Large intestine (tissue), 3 donors: ENCODE measurements at regions not wholly inside any gene's neighbourhood (a gene's known extent, or its start where the extent isn't known, plus 50 kb on each side); places are given as distances from the start of the nearest gene placed in this dataset.

Source experiments
- DNase-seq, 2 donors: peaks; one replicate each; pipeline versions ENCODE4 v3.0.0 to v3.0.0-alpha.2; 2013
- H3K27ac ChIP-seq: one replicate; pipeline ENCODE4 v1.5.1; 2013; ENCODE audit warnings: low read length
- H3K27me3 ChIP-seq: 2 replicates; pipeline ENCODE4 v1.6.1; 2013; ENCODE audit warnings: low read length; ENCODE audit not compliant: control insufficient read depth, insufficient read depth
- H3K36me3 ChIP-seq: 2 replicates; pipeline ENCODE4 v1.6.1; 2013; ENCODE audit warnings: low read length; ENCODE audit not compliant: control insufficient read depth, insufficient read depth
- H3K4me1 ChIP-seq: one replicate; pipeline ENCODE4 v1.6.1; 2013; ENCODE audit warnings: low read length; ENCODE audit not compliant: control insufficient read depth, insufficient read depth
- H3K4me3 ChIP-seq: one replicate; pipeline ENCODE4 v1.5.1; 2013; ENCODE audit warnings: low read length
- H3K9me3 ChIP-seq: one replicate; pipeline ENCODE4 v1.6.1; 2013; ENCODE audit warnings: mild to moderate bottlenecking, low read depth, low read length, moderate library complexity; ENCODE audit not compliant: control insufficient read depth
- WGBS: methylation state at CpG from one replicate; pipeline ENCODE4 v1.1.5; 2013; ENCODE audit warnings: low lambda C conversion rate; ENCODE audit not compliant: insufficient coverage; 5-methylcytosine and 5-hydroxymethylcytosine counted together

- WGBS = 100% methylated on average over 2 of the region's 7 CpGs
- no peak for DNase-seq
- no peaks in the 10 kb centered on the region for H3K36me3 ChIP-seq
- H3K27me3 ChIP-seq = no peaks in the 10 kb centered on the region
- no peak overlapping the region for H3K27ac ChIP-seq
- no peaks in the 10 kb centered on the region for H3K9me3 ChIP-seq
- H3K4me1 ChIP-seq = no peaks in the 10 kb centered on the region
- no peak overlapping the region for H3K4me3 ChIP-seq
These were observed 577.8 kb upstream of the PLXNA2 start for GRCh38 chr1:208821939-208822338.

- 33% methylated on average over 1 of the region's 2 CpGs for WGBS
- no peak overlapping the region for H3K27ac ChIP-seq
These were observed 581.1 kb upstream of the PLXNA2 start for GRCh38 chr1:208825300-208825699.

GRCh38 chr1:208829595-208829994, 585.4 kb upstream of the PLXNA2 start:
- Histone ChIP-seq H3K36me3 (no peaks in the 10 kb centered on the region), H3K27ac (no peak overlapping the region), H3K27me3 (peaks cover 3% of the 10 kb centered on the region), H3K4me1 (no peaks in the 10 kb centered on the region), H3K9me3 (no peaks in the 10 kb centered on the region), H3K4me3 (no peak overlapping the region)
- DNase-seq = no peak
- 83% methylated on average over 1 of the region's 5 CpGs for WGBS

More at GRCh38 chr1:208825300-208825699, 581.1 kb upstream of the PLXNA2 start:
- Histone ChIP-seq H3K36me3 (no peaks in the 10 kb centered on the region), H3K4me1 (no peaks in the 10 kb centered on the region), H3K9me3 (no peaks in the 10 kb centered on the region), H3K4me3 (no peak overlapping the region), H3K27me3 (no peaks in the 10 kb centered on the region)
- no peak for DNase-seq

GRCh38 chr1:208834381-208835096, 590.4 kb upstream of the PLXNA2 start:
- Histone ChIP-seq H3K4me3 (no peak overlapping the region), H3K9me3 (no peaks in the 10 kb centered on the region), H3K27ac (no peak overlapping the region), H3K4me1 (no peaks in the 10 kb centered on the region), H3K36me3 (no peaks in the 10 kb centered on the region), H3K27me3 (peaks cover 3% of the 10 kb centered on the region)
- 39% methylated on average over 2 of the region's 11 CpGs for WGBS
- no peak for DNase-seq

- Histone ChIP-seq H3K27ac (no peak overlapping the region), H3K4me3 (no peak overlapping the region), H3K4me1 (no peaks in the 10 kb centered on the region), H3K9me3 (no peaks in the 10 kb centered on the region), H3K27me3 (peaks cover 3% of the 10 kb centered on the region), H3K36me3 (no peaks in the 10 kb centered on the region)
- no peak for DNase-seq
- 58% methylated on average over 2 of the region's 6 CpGs for WGBS
These were observed 590.9 kb upstream of the PLXNA2 start for GRCh38 chr1:208835097-208835463.

- H3K27ac ChIP-seq = no peak overlapping the region
- peaks cover 3% of the 10 kb centered on the region for H3K27me3 ChIP-seq
- DNase-seq = no peak
- no peaks in the 10 kb centered on the region for H3K4me1 ChIP-seq
- no peaks in the 10 kb centered on the region for H3K36me3 ChIP-seq
- H3K4me3 ChIP-seq = no peak overlapping the region
- no peaks in the 10 kb centered on the region for H3K9me3 ChIP-seq
These were observed 591.6 kb upstream of the PLXNA2 start for GRCh38 chr1:208835781-208836180.

- Histone ChIP-seq H3K4me3 (no peak overlapping the region), H3K27ac (no peak overlapping the region), H3K9me3 (no peaks in the 10 kb centered on the region), H3K27me3 (peaks cover 6% of the 10 kb centered on the region), H3K4me1 (no peaks in the 10 kb centered on the region), H3K36me3 (no peaks in the 10 kb centered on the region)
- DNase-seq = no peak
These were observed 593.1 kb upstream of the PLXNA2 start for GRCh38 chr1:208837242-208837641.

GRCh38 chr1:208841436-208841835, 597.3 kb upstream of the PLXNA2 start:
- WGBS = no CpG with 5 or more reads among the region's 10 CpGs
- Histone ChIP-seq H3K4me1 (no peaks in the 10 kb centered on the region), H3K27me3 (peaks cover 4% of the 10 kb centered on the region), H3K4me3 (no peak overlapping the region), H3K27ac (no peak overlapping the region), H3K9me3 (no peaks in the 10 kb centered on the region), H3K36me3 (no peaks in the 10 kb centered on the region)
- DNase-seq = no peak

GRCh38 chr1:208842451-208842850, 598.3 kb upstream of the PLXNA2 start:
- H3K4me3 ChIP-seq = no peak overlapping the region
- no peak overlapping the region for H3K27ac ChIP-seq
- WGBS = no CpG with 5 or more reads among the region's 3 CpGs
- no peaks in the 10 kb centered on the region for H3K36me3 ChIP-seq
- H3K9me3 ChIP-seq = no peaks in the 10 kb centered on the region
- DNase-seq = no peak
- no peaks in the 10 kb centered on the region for H3K4me1 ChIP-seq
- peaks cover 4% of the 10 kb centered on the region for H3K27me3 ChIP-seq

- H3K27ac ChIP-seq = no peak overlapping the region
- 86% methylated on average over 1 of the region's 3 CpGs for WGBS
- no peak for DNase-seq
- H3K36me3 ChIP-seq = no peaks in the 10 kb centered on the region
- H3K27me3 ChIP-seq = peaks cover 4% of the 10 kb centered on the region
- no peaks in the 10 kb centered on the region for H3K4me1 ChIP-seq
- no peak overlapping the region for H3K4me3 ChIP-seq
- H3K9me3 ChIP-seq = no peaks in the 10 kb centered on the region
These were observed 600.0 kb upstream of the PLXNA2 start for GRCh38 chr1:208844158-208844557.

GRCh38 chr1:208848854-208849253, 604.7 kb upstream of the PLXNA2 start:
- Histone ChIP-seq H3K36me3 (no peaks in the 10 kb centered on the region), H3K9me3 (no peaks in the 10 kb centered on the region), H3K27me3 (no peaks in the 10 kb centered on the region), H3K27ac (no peak overlapping the region), H3K4me1 (no peaks in the 10 kb centered on the region), H3K4me3 (no peak overlapping the region)
- DNase-seq = no peak
- no CpG with 5 or more reads among the region's 1 CpG for WGBS
